Suprapubic skin (tissue), 4 donors: ENCODE measurements at regions not wholly inside any gene's neighbourhood (a gene's known extent, or its start where the extent isn't known, plus 50 kb on each side); places are given as distances from the start of the nearest gene placed in this dataset.

Source experiments
- CTCF ChIP-seq, 2 donors: fragments of 200-600 bp in 1 of 2; fragments of 450-650 bp in 1 of 2; sonication (generic) in 1 of 2; IDR thresholded peaks; one replicate each; pipeline ENCODE4 v1.5.1; 2016 to 2019; ENCODE audit warnings: antibody characterized with exemption in 2 of 2, mild to moderate bottlenecking in 1 of 2, moderate library complexity in 1 of 2
- EP300 ChIP-seq: sonication (generic); formaldehyde crosslinking; IDR thresholded peaks from one replicate; pipeline ENCODE4 v1.6.1; 2017; ENCODE audit warnings: antibody characterized with exemption
- POLR2A ChIP-seq, 2 donors: fragments of 450-650 bp; IDR thresholded peaks; one replicate each; pipeline ENCODE4 v1.6.1; 2017; ENCODE audit warnings: antibody characterized with exemption in 2 of 2, mild to moderate bottlenecking in 2 of 2, moderate library complexity in 2 of 2
- POLR2AphosphoS5 ChIP-seq, 3 donors: sonication (generic); formaldehyde crosslinking; IDR thresholded peaks; one replicate each; pipeline ENCODE4 v1.6.1; 2017; ENCODE audit warnings: antibody characterized with exemption in 3 of 3

GRCh38 chr2:128982001-128982400, 663.3 kb upstream of the HS6ST1 start:
- no peak for TF ChIP-seq CTCF (IDR thresholded peaks at IDR 0.05)
- no peak for TF ChIP-seq POLR2A (IDR thresholded peaks at IDR 0.05)
- TF ChIP-seq EP300, result no peak
- no peak for TF ChIP-seq POLR2AphosphoS5 (IDR thresholded peaks at IDR 0.05)
